Omental fat pad (tissue), 3 donors: ENCODE measurements at regions not wholly inside any gene's neighbourhood (a gene's known extent, or its start where the extent isn't known, plus 50 kb on each side); places are given as distances from the start of the nearest gene placed in this dataset.
"Not testable (repeated sequence)": the region's sequence is repeated elsewhere in the genome, so short reads cannot be mapped to it uniquely, and the experiment has no call there.

Experiments used
- ATAC-seq: fragments of 150-250 bp; one replicate; pipeline ENCODE4 v1.9.1; 2016; ENCODE audit warnings: mild to moderate bottlenecking, moderate library complexity; ENCODE audit not compliant: low FRiP score
- DNase-seq: peaks from one replicate; pipeline ENCODE4 v3.0.0-alpha.2; 2019; ENCODE audit warnings: low spot score
- TF ChIP-seq, protein P1 (sequence below), 3 donors: fragments of 450-650 bp; IDR thresholded peaks; one replicate each; pipeline ENCODE4 v1.5.1; 2016 to 2017; ENCODE audit warnings: antibody characterized with exemption in 3 of 3, mild to moderate bottlenecking in 3 of 3, moderate library complexity in 2 of 3

DNA sequence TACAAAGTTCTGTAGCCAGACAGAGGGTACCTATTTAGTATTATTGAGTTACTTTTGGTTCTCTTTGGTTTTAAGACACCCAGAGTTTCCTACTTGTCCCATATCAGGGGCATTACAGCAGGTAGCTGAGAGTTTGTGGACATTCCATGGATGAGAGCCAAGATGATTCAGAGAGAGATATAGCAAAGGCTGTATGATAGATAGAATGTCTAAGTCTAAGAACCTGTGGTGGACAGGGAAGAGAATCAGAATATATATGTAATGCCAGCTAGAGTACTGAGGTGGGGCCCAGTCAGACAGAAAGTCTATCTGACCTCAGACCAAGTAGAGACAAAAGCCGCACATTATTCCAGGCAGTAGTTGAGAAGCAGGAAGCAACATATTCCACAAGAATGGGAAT is 471.8 kb upstream of the CHD1 start:
- ATAC-seq, DNase-seq: not testable (repeated sequence)

DNA sequence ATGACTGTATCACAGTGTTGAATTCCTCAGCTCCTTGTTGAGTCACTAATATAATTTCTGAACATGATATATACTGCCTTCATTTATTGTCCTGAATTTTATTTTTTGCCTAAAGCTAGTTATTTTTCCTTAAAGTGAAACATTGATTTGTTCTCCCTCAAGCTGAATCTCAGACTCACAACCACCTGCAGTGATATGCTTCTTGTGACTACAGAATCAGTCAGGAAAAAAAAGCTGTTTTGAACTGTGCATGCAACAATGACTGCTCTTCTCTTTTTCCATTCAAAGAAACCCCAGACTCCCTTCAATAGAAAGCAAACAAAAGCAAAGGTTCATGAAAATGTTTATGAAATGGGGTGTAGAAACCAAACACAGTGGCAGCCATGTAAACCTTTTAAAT is 470.2 kb upstream of the CHD1 start:
- TF ChIP-seq, protein P1, sequence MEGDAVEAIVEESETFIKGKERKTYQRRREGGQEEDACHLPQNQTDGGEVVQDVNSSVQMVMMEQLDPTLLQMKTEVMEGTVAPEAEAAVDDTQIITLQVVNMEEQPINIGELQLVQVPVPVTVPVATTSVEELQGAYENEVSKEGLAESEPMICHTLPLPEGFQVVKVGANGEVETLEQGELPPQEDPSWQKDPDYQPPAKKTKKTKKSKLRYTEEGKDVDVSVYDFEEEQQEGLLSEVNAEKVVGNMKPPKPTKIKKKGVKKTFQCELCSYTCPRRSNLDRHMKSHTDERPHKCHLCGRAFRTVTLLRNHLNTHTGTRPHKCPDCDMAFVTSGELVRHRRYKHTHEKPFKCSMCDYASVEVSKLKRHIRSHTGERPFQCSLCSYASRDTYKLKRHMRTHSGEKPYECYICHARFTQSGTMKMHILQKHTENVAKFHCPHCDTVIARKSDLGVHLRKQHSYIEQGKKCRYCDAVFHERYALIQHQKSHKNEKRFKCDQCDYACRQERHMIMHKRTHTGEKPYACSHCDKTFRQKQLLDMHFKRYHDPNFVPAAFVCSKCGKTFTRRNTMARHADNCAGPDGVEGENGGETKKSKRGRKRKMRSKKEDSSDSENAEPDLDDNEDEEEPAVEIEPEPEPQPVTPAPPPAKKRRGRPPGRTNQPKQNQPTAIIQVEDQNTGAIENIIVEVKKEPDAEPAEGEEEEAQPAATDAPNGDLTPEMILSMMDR (IDR thresholded peaks at IDR 0.05) = no peak
- DNase-seq = no peak
- no peak for ATAC-seq

DNA sequence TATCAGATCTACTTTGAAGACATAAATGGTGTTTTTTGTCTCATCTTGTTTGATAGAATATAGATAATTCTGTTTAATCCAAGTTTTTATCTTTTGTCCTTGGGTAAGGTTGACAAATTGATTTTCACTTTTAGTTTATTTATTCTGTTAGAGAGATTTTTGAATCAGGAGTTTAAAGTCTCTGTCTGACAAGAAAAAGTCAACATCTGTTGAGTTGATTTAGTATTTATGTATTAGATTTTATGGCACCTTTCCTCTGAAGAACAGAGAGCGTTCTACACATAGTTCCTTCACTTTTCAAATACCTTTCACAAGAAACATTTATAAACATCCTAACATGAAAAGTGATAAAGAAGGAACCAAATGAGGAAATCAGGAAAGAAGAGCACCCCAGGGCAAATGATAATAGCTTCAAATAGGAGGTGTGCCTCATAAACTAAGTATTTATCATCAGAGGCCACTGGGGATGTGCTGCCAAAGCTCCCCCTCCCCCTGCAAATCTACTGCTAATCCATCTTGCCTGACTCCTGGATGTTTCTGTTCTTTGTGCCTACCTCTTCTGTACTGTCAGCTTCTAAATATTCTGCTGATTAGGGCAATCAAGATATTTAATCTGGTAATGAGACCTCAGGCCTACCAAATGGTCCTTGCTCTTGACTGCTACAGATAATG is 457.7 kb upstream of the CHD1 start:
- ATAC-seq (no peak), DNase-seq (no peak)
- TF ChIP-seq, protein P1 (IDR thresholded peaks at IDR 0.05) = no peak

DNA sequence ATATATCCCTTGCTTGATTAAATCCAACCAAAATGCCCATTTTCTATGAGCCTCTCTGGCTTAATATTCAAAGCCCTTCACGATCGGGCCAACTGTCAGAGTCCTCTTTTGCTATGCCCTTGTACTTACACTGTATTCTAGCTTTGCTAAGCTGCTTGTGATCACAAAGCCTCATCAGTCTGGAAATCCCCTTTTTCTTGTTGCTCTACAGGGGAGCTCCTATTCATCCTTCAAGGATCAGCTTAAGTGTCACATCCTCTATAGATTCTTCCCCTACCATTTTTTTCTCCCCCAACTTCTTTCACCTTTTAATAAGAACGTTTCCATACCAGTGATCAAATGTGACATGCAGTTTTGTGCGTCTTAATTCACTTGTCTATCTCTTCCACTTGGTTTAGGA is 450.4 kb upstream of the CHD1 start:
- ATAC-seq (no peak), DNase-seq (no peak)
- TF ChIP-seq, protein P1 (IDR thresholded peaks at IDR 0.05) = no peak

DNA sequence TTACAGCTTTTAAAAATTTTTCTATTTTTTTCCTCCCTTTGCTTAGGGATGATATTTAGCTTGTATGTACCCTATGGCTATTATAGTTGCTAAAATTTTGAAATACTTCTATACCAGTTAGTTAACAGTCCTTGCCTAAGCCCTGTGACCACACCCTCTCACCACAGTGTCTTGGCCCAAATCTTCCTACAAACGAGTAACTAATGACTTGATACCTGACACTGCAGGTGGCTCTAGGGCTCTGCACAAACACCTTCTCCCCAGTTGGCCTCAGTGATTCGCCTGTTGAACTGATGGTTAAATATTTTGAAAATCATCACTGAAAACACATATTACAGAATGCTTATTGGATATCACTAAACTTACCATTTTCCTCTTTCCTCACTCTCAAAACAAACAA is 449.6 kb upstream of the CHD1 start:
- DNase-seq (no peak), ATAC-seq (no peak)

DNA sequence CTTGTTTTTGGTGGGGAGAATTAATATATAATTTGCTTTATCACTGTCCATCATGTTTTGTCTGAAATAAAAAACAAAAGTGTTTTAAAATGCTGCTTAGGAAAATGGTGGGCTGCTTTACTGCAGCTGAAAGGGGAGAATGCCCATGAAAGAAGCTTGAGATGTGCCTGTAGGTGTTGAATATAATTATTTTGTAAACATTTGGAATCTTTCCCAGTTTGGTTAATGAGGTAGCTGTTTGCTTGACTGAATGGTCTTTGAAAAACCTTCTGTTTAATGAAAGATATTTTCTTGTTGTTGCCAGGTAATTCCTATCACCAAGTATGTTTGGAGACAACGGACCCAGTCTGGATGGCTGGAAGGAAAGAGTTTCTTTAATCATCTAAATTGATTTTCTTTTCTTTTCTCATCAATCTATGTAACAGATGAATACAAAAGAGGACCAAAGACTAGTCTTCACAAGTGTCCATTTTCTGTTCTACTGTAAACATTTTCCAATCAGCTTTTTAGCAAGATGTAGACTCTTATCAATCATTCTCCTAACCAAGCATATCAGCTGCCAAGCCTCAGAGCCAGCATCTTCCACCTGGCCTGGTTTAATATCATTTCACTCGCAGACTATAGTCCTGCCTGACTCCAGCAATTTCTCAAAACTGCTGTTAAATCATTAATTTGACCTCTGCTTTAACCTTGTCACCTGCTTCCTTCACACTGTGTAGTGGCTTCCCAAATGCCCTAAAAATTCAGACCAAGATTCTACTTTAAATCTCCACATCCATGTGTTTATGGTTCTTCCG is 441.2 kb upstream of the CHD1 start:
- ATAC-seq (no peak), DNase-seq (no peak)
- TF ChIP-seq, protein P1 (IDR thresholded peaks at IDR 0.05) = no peak

More for the DNA sequence above, 449.6 kb upstream of the CHD1 start:
- TF ChIP-seq, protein P1 (IDR thresholded peaks at IDR 0.05) = no peak

DNA sequence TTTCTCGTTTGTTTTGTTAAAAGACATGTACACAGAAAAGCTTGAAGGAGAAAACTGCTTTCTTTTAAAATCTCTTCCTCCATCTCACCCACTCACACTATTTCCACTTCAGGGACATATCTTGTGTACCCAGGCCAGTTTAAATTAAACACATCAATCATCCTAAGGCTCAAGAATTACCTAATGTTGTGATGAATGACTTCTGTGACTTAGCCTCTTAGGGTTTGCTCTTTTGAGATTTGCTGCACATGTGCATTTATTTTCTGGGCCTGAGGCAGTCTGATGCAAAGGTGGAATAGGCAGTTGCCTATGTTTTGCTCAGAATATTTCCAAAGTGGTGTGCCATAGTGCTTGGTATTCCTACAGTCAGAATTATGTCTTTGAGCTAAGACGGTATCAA is 439.9 kb upstream of the CHD1 start:
- TF ChIP-seq, protein P1 (IDR thresholded peaks at IDR 0.05) = no peak
- DNase-seq = no peak
- ATAC-seq = no peak
